NCI-H1694 treated with DMSO at 0.1 percent for 48 hours (cell line): ENCODE measurements at regions not wholly inside any gene's neighbourhood (a gene's known extent, or its start where the extent isn't known, plus 50 kb on each side); places are given as distances from the start of the nearest gene placed in this dataset.

Experiments used
- DNase-seq: peaks from one replicate; lab custom pipeline; 2025; lab: John Stamatoyannopoulos, UW

- DNase-seq, result no peak
Measured at GRCh38 chr5:172588380-172588779, 52.7 kb upstream of the NEURL1B start.

GRCh38 chr5:172587061-172587405 lies 54.0 kb upstream of the NEURL1B start:
- DNase-seq, result no peak

- no peak for DNase-seq
Measured at GRCh38 chr5:172586125-172587060, 54.7 kb upstream of the NEURL1B start.

- no peak for DNase-seq
Measured at GRCh38 chr5:172585114-172585513, 55.9 kb upstream of the NEURL1B start.

- DNase-seq, result no peak
Measured at GRCh38 chr5:172584638-172585037, 56.4 kb upstream of the NEURL1B start.

GRCh38 chr5:172583931-172584511 lies 57.0 kb upstream of the NEURL1B start:
- no peak for DNase-seq

- no peak for DNase-seq
Measured at GRCh38 chr5:172582940-172583339, 58.1 kb upstream of the NEURL1B start.

GRCh38 chr5:172581315-172581714 lies 59.7 kb upstream of the NEURL1B start:
- no peak for DNase-seq

GRCh38 chr5:172579403-172579990 lies 61.6 kb upstream of the NEURL1B start:
- DNase-seq, result no peak

GRCh38 chr5:172577267-172577909 lies 63.7 kb upstream of the NEURL1B start:
- no peak for DNase-seq

GRCh38 chr5:172575816-172576545 lies 65.1 kb upstream of the NEURL1B start:
- DNase-seq, result no peak

- no peak for DNase-seq
Measured at GRCh38 chr5:172575416-172575815, 65.6 kb upstream of the NEURL1B start.

- no peak for DNase-seq
Measured at GRCh38 chr5:172574871-172575223, 66.2 kb upstream of the NEURL1B start.

GRCh38 chr5:172573986-172574870 lies 66.8 kb upstream of the NEURL1B start:
- no peak for DNase-seq

- no peak for DNase-seq
Measured at GRCh38 chr5:172573120-172573882, 67.8 kb upstream of the NEURL1B start.

- DNase-seq, result no peak
Measured at GRCh38 chr5:172572440-172572839, 68.6 kb upstream of the NEURL1B start.

- DNase-seq, result no peak
Measured at GRCh38 chr5:172571892-172572291, 69.2 kb upstream of the NEURL1B start.

GRCh38 chr5:172571413-172571812 lies 69.7 kb upstream of the NEURL1B start:
- no peak for DNase-seq

GRCh38 chr5:172570594-172571334 lies 70.3 kb upstream of the NEURL1B start:
- no peak for DNase-seq
